Ovary (tissue), 3 donors: ENCODE measurements at regions not wholly inside any gene's neighbourhood (a gene's known extent, or its start where the extent isn't known, plus 50 kb on each side); places are given as distances from the start of the nearest gene placed in this dataset.

Experiments
- POLR2A ChIP-seq: fragments of 450-650 bp; IDR thresholded peaks from one replicate; pipeline ENCODE4 v1.6.1; 2017; ENCODE audit warnings: antibody characterized with exemption, mild to moderate bottlenecking, moderate library complexity
- TF ChIP-seq, protein P1 (sequence below), 3 donors: fragments of 450-650 bp in 2 of 3; fragments of 200-600 bp in 1 of 3; IDR thresholded peaks; one replicate each; pipeline versions ENCODE4 v1.5.1 to v1.8.0; 2016 to 2022; ENCODE audit warnings: antibody characterized with exemption in 3 of 3, mild to moderate bottlenecking in 1 of 3
- donor health status: DM: no; HTN: no; CAD: no.

DNA sequence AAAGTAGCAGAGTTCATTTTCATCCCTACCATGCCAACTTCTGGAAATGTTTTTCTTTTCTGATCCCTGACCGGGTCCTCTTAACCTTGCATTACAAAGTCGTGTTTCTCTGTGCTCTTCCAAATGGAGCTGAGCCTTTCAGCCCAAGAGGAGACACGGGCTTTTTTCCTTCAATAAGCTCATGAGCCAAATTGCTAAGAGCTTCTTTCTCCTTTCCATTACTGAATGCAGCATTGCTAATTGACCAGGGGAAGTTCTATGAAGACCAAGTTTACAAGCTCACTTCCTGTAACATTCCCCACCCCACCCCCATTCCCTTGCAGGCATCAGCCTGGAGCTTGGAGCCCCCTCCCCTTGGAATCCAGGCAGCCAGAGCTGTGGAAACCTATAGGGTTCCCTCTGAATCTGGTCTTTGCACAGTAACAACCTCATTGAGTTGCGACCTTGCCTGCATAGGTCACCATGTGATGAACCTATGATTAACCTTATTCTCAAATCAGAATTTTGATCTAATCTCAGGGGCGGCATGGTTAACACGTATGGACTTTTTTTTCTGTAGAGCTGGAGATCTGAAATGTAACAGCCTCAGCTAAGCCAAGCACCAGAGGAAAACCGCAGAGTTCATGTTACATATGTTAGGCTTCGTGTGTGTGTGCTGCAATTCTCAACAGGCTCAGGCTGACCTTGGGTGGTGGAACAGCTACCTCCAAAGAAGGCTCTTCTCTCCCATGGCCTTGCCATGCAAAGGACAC, 395.7 kb upstream of the ZNF462 start:
- TF ChIP-seq, protein P1, sequence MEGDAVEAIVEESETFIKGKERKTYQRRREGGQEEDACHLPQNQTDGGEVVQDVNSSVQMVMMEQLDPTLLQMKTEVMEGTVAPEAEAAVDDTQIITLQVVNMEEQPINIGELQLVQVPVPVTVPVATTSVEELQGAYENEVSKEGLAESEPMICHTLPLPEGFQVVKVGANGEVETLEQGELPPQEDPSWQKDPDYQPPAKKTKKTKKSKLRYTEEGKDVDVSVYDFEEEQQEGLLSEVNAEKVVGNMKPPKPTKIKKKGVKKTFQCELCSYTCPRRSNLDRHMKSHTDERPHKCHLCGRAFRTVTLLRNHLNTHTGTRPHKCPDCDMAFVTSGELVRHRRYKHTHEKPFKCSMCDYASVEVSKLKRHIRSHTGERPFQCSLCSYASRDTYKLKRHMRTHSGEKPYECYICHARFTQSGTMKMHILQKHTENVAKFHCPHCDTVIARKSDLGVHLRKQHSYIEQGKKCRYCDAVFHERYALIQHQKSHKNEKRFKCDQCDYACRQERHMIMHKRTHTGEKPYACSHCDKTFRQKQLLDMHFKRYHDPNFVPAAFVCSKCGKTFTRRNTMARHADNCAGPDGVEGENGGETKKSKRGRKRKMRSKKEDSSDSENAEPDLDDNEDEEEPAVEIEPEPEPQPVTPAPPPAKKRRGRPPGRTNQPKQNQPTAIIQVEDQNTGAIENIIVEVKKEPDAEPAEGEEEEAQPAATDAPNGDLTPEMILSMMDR (IDR thresholded peaks at IDR 0.05) = no peak
- no peak for TF ChIP-seq POLR2A
